HG03520 (cell line): ENCODE measurements at regions not wholly inside any gene's neighbourhood (a gene's known extent, or its start where the extent isn't known, plus 50 kb on each side); places are given as distances from the start of the nearest gene placed in this dataset.

Experiments used
- ATAC-seq: cut with Tn5 transposase; IDR thresholded peaks from one replicate; pipeline ENCODE4 v1.9.1; 2021; ENCODE audit warnings: mild to moderate bottlenecking, moderate library complexity; ENCODE audit not compliant: unreplicated experiment

GRCh38 chr4:136935305-136935704, 597.0 kb downstream of the PCDH18 start:
- ATAC-seq: no peak

- no peak for ATAC-seq
Observed at GRCh38 chr4:136934601-136935000, 597.7 kb downstream of the PCDH18 start.

DNA sequence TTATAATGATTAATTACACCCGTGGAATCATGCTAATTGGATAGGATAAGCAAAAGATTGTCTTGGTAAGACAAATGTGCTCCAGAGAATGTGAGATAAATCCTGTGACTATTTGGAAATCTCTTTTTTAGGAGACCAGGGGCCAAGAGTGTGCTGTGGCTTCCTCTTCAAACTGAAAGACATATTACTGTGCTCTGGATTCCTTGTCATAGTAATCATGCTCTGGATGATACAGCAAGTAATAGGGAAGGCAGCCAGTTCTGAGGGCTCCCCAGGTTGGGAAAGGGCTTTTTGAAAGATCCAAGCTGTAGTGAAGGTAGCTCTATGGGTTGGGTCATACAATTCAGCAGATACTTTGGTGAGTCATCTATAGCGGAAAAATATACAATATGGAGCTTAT, 600.5 kb downstream of the PCDH18 start:
- no peak for ATAC-seq

GRCh38 chr4:136928957-136929411, 603.3 kb downstream of the PCDH18 start:
- no peak for ATAC-seq

DNA sequence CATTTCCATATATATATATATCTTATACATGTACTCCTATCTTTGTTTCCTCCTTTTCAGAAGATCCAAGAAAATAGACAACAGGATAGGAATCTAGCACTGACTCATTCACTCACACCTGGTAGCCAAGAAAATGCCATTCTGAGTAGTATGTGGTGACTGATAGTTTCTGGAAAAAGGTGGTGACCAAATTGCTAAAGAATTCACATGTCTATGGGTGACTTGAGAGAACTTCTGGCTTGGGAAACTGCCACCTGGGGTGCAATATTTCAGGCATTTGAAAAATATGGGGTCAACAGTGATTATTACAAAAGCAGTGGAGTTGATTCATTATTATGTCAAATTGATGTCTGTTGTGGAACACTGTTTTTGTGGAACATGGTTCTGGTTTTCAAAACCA, 605.1 kb downstream of the PCDH18 start:
- ATAC-seq: no peak

DNA sequence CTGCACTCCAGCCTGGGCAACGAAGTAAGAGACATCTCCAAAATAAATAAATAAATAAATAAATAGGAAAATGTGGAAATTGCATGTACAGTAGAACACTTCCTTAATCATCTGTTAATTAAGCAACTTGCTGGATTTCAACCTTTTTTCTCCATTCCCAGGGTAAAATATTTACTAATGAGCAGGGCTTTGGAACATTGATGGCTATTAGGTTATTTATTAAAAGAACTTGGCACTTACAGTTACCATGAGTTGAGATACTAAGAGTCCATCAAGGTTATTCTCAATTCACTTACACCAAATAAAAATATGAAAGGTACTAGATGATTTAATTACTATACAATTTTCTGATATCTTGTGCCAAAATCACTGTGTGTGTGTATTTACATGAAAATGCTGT, 607.1 kb downstream of the PCDH18 start:
- no peak for ATAC-seq

DNA sequence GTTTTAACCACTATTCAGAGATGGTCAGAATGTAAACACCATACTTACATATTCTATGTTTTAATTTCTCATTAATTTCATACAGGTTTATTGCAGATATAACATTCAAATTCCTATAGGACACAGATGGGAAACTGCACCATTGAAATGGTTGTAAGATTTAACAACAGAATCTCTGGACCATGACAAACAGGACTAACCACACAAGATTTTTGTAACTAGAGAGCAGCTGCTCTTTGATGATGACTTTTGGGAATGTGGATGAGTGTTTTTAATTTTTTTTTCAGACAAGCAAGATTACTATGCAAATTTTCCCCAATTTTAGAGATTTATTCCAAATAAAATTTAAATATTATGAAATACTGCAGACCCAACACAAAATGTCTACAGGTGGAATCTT, 610.2 kb downstream of the PCDH18 start:
- no peak for ATAC-seq

GRCh38 chr4:136920092-136920881, 612.0 kb downstream of the PCDH18 start:
- no peak for ATAC-seq

GRCh38 chr4:136918772-136919171, 613.5 kb downstream of the PCDH18 start:
- ATAC-seq: no peak

GRCh38 chr4:136917312-136918110, 614.8 kb downstream of the PCDH18 start:
- no peak for ATAC-seq

DNA sequence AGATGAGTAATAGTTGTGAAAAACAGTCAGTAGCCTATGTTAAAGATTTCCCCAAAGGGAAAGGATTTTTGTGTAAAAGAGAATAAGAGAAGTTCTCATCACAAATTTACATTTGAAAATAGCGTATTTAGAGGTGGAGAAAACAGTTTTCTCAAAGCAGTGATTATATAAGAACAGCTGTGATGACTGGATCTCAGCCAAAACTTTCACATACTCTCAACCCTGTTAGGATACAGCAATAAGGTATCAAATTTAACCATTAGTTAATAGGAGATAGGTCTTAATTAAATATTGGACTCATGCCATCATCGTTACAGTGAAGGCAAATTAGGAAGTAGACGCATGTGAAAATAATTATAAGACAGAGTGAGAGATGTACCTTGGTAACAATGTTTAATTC, 622.7 kb downstream of the PCDH18 start:
- ATAC-seq: no peak

DNA sequence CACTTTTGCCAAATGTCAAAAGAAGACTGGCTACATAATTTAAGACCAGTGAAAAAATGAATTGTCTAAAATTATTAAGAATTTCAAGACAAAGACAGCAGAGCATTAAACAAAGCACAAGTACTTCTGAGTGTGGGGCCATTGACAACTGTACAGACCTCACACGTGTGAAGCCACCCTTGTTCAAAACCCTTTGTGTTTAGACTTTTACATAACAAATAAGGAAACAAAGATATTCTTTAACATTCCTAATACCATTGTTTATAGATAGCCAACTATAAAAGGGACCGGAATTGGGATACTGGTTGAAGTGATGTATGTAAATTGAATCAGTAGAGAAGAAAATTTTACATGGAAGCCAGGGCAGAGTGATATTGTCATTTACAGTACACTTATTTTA, 624.2 kb downstream of the PCDH18 start:
- no peak for ATAC-seq

GRCh38 chr4:136900696-136901095, 631.6 kb downstream of the PCDH18 start:
- no peak for ATAC-seq

DNA sequence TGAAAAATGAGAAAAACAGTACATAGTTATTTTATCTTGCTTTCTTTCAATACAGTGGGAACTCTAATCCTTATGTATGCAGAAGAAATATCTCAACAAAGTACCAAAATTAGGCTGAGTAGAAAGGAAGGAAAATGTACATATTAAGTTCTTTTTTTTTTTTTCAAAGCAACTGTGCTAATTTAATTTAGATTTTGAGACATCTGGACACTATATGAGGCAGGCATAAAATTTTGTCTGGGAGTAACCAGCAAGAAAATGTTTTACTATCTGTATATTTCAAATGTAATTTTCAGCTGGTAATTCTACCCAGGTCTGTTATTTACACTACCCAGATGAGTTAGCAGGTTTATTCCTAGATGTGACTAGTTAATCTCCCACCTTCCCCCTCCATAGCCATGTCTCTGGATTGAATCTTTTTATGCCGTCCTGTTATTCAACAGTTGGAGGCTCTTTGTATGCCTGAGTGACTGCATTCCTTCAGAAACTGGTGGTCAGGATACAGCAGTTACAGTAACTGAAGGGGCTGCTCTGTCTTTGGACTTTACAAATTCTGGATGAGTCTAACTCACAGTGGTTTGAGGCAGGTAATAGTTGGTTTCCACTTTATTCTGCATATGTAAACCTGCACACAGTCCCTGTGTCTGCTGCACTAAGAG, 633.6 kb downstream of the PCDH18 start:
- no peak for ATAC-seq

DNA sequence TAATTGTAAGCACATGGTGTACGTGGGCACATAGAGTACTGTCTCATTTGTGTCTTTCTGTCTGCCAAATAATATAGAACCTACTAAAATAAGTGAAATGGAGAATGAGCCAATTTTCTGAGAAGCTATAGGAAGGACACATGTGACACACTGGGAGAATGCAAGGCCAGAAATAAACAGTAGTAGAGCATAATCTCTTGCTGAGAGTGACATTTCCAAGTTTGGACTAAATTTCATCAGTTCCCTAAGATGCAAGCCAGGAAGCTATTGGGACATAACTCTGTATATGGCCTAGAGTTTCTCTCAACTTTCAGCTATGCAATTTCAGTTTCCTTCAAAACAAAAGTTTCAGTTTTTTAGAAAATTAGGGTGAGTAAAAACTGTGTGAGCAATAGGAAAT, 638.7 kb downstream of the PCDH18 start:
- ATAC-seq: no peak

GRCh38 chr4:136881666-136882065, 650.6 kb downstream of the PCDH18 start:
- ATAC-seq: no peak

GRCh38 chr4:136873555-136873954, 658.7 kb downstream of the PCDH18 start:
- no peak for ATAC-seq

- no peak for ATAC-seq
Observed at GRCh38 chr4:136867465-136867864, 664.8 kb downstream of the PCDH18 start.

GRCh38 chr4:136865526-136865925, 666.8 kb downstream of the PCDH18 start:
- ATAC-seq: no peak

DNA sequence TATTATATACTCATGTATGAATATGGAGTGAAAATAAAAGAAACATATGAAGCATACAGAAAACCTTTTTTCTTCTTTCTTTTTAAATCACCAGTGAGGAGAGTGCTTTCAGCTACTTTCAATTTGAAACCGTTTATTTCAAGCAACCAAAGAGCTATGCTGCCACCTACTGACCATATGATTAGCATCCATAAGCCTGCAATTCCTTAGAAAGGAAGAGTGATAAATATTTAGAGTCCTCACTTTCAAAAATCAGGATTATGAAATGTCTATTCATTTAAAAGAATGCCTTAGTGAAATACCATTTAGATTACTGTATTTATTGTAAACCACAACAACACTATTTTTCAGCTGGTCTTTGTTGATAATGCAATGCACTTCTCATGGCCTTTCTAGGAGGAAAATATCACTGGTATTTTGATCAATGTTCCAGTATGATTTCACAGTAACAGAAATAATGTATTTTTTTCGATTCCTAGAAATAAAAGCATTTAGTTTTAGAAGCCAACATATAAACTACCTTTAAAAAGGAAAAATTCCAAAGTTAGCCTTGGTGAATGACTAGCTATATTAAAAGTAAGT, 667.6 kb downstream of the PCDH18 start:
- peak; percentile 91 for ATAC-seq

DNA sequence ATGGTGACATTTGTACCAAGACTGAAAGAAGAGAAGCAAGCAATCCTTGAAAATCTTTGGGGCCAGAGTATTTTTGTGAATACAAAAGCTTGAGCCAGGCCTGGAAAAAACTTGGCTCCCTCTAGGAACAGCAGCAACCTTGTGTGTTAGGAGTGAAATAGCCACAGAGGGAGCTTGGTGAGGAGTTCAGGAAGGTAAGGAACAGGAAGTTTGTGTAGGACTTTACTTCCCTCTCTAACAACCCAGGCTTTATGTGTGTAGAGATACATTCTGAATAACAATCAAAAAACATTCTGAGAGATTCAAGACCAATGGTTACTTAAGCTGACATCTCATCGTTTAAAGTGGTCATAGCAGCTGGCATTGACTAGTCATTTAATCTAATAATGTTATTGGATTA, 668.5 kb downstream of the PCDH18 start:
- no peak for ATAC-seq
